Activated T-helper 1 cell treated with Interleukin-2 at 50 U/mL for 16 hours (primary cell): ENCODE measurements at regions not wholly inside any gene's neighbourhood (a gene's known extent, or its start where the extent isn't known, plus 50 kb on each side); places are given as distances from the start of the nearest gene placed in this dataset.

Source experiments
- DNase-seq: peaks from one replicate; pipeline ENCODE4 v3.0.0-alpha.2; 2020; ENCODE audit warnings: low read depth

GRCh38 chr10:117424883-117425649 lies 49.8 kb upstream of the PDZD8 start:
- DNase-seq = no peak
